IMR-90 (cell line): ENCODE measurements at regions not wholly inside any gene's neighbourhood (a gene's known extent, or its start where the extent isn't known, plus 50 kb on each side); places are given as distances from the start of the nearest gene placed in this dataset.

ENCODE experiments used
- CTCF ChIP-seq: conservative IDR thresholded peaks from 2 replicates; pipeline ENCODE4 v1.5.1; 2012; ENCODE audit warnings: mild to moderate bottlenecking, low read depth, low read length, improper control_type of control experiment
- MXI1 ChIP-seq: IDR thresholded peaks from 2 replicates; pipeline ENCODE4 v1.6.1; 2012; ENCODE audit warnings: low read depth, mild to moderate bottlenecking, low read length, moderate library complexity, borderline replicate concordance
- POLR2A ChIP-seq: IDR thresholded peaks from 2 replicates; pipeline ENCODE4 v1.6.1; 2012; ENCODE audit warnings: mild to moderate bottlenecking, low read depth, low read length
- RFX5 ChIP-seq: IDR thresholded peaks from 2 replicates; pipeline ENCODE4 v1.8.0; 2012; ENCODE audit warnings: low read depth, mild to moderate bottlenecking, low read length, moderate library complexity

- TF ChIP-seq CTCF, result no peak
- TF ChIP-seq RFX5, result no peak
- TF ChIP-seq MXI1, result no peak
- no peak for TF ChIP-seq POLR2A
These were observed 476.5 kb downstream of the TMEM114 start for GRCh38 chr16:8113843-8114242.
